Endothelial cell of umbilical vein (primary cell): ENCODE measurements at regions not wholly inside any gene's neighbourhood (a gene's known extent, or its start where the extent isn't known, plus 50 kb on each side); places are given as distances from the start of the nearest gene placed in this dataset.

Experiments
- BruUV-seq: library from RNA; stranded (reverse); fragments of 400-500 nt; replicated peaks from 2 replicates; lab custom pipeline; 2021; lab: Mats Ljungman, UMichigan
- CTCF ChIA-PET: fragments of 300-600, 350-600 bp; sonication (Branson Sonifier 250); formaldehyde crosslinking; loops from one replicate; lab custom pipeline; 2021; ENCODE audit warnings: antibody characterized with exemption, inconsistent platforms; lab: Charles Lee
- POLR2A ChIA-PET: fragments of 300-600, 350-600 bp; sonication (Branson Sonifier 250); formaldehyde crosslinking; loops from one replicate; lab custom pipeline; 2021; ENCODE audit warnings: antibody characterized with exemption, inconsistent platforms; lab: Charles Lee
- DNase-seq: peaks from one replicate; pipeline ENCODE4 v3.0.0-alpha.2; 2011; ENCODE audit warnings: low read depth, low spot score
- FAIRE-seq: peaks from 2 replicates; lab custom pipeline; 2011; peaks lifted over from hg19 to GRCh38; lab: Jason Lieb, UNC
- H2AFZ ChIP-seq: 2 replicates; pipeline ENCODE4 v1.6.0; 2012; ENCODE audit warnings: low read depth, low read length, control low read depth, inconsistent platforms
- H3K27ac ChIP-seq: 2 replicates; pipeline ENCODE4 v1.5.1; 2011; ENCODE audit warnings: low read depth, mild to moderate bottlenecking, control low read depth, low read length, moderate library complexity; ENCODE audit not compliant: insufficient read depth
- H3K27me3 ChIP-seq, 2 experiments: 2 replicates each; pipeline versions ENCODE4 v1.6.0 to v1.6.1; 2011; ENCODE audit warnings: low read length in 2 of 2, mixed read lengths in 1 of 2; ENCODE audit not compliant: control insufficient read depth in 2 of 2, insufficient read depth in 2 of 2
- H3K36me3 ChIP-seq, 2 experiments: 2 replicates in 1 of 2; 3 replicates in 1 of 2; pipeline ENCODE4 v1.5.1; 2011; ENCODE audit warnings: low read length in 2 of 2, mild to moderate bottlenecking in 1 of 2, moderate library complexity in 1 of 2; ENCODE audit not compliant: control insufficient read depth in 2 of 2, insufficient read depth in 2 of 2; ENCODE audit errors: extremely low read depth in 1 of 2
- H3K4me1 ChIP-seq: 3 replicates; pipeline ENCODE4 v1.5.1; 2011; ENCODE audit warnings: mild to moderate bottlenecking, low read length; ENCODE audit not compliant: control insufficient read depth, insufficient read depth; ENCODE audit errors: extremely low read depth
- H3K4me2 ChIP-seq: 2 replicates; pipeline ENCODE4 v1.6.1; 2011; ENCODE audit warnings: low read length, control low read depth, mixed read lengths; ENCODE audit not compliant: insufficient read depth
- H3K4me3 ChIP-seq, 3 experiments: fragments of 200-600 bp in 1 of 3; sonication (generic), shearing (Covaris generic) in 1 of 3; replicated peaks in 1 of 3; 2 replicates each; pipeline ENCODE4 v1.5.1; 2011 to 2016; ENCODE audit warnings: control low read depth in 3 of 3, low read length in 3 of 3, mild to moderate bottlenecking in 2 of 3, inconsistent platforms in 1 of 3, low read depth in 1 of 3, moderate library complexity in 1 of 3; ENCODE audit not compliant: insufficient read depth in 1 of 3
- H3K79me2 ChIP-seq: 2 replicates; pipeline ENCODE4 v1.6.0; 2012; ENCODE audit warnings: low read length, inconsistent platforms; ENCODE audit not compliant: control insufficient read depth, insufficient read depth
- H3K9ac ChIP-seq: replicated peaks from 2 replicates; pipeline ENCODE3; 2011; ENCODE audit warnings: low read length, control low read depth; ENCODE audit not compliant: insufficient read depth; ENCODE audit errors: extremely low read depth
- H3K9me1 ChIP-seq: replicated peaks from 3 replicates; pipeline ENCODE4 v1.6.0; 2011; ENCODE audit warnings: mild to moderate bottlenecking, low read length; ENCODE audit not compliant: control insufficient read depth, insufficient read depth; ENCODE audit errors: extremely low read depth
- H3K9me3 ChIP-seq: replicated peaks from 2 replicates; pipeline ENCODE4 v1.5.1; 2012; ENCODE audit warnings: low read length, inconsistent platforms; ENCODE audit not compliant: control insufficient read depth, insufficient read depth
- H4K20me1 ChIP-seq: replicated peaks from 2 replicates; pipeline ENCODE3; 2011; ENCODE audit warnings: mild to moderate bottlenecking, low read length; ENCODE audit not compliant: control insufficient read depth, insufficient read depth; ENCODE audit errors: extremely low read depth
- EZH2 ChIP-seq: IDR thresholded peaks from 2 replicates; pipeline ENCODE4 v1.6.1; 2012; ENCODE audit warnings: borderline replicate concordance, low read depth, mild to moderate bottlenecking, moderate library complexity, low read length, inconsistent platforms; ENCODE audit not compliant: severe bottlenecking
- FOS ChIP-seq: IDR thresholded peaks from 2 replicates; pipeline ENCODE4 v1.6.1; 2011; ENCODE audit warnings: mild to moderate bottlenecking, low read length, moderate library complexity, borderline replicate concordance; ENCODE audit not compliant: insufficient read depth
- GATA2 ChIP-seq: IDR thresholded peaks from 2 replicates; pipeline ENCODE4 v1.7.0; 2011; ENCODE audit warnings: low read depth, mild to moderate bottlenecking, moderate library complexity, mixed read lengths, low read length; ENCODE audit not compliant: insufficient read length, insufficient read depth
- JUN ChIP-seq: IDR thresholded peaks from 2 replicates; pipeline ENCODE4 v1.6.1; 2011; ENCODE audit warnings: borderline replicate concordance, low read depth; ENCODE audit not compliant: insufficient read length, insufficient read depth
- MYC ChIP-seq: IDR thresholded peaks from one replicate; pipeline ENCODE4 v1.6.1; 2011; ENCODE audit warnings: mild to moderate bottlenecking, low read depth, low read length
- POLR2A ChIP-seq: IDR thresholded peaks from 2 replicates; pipeline ENCODE4 v1.6.1; 2012; ENCODE audit warnings: low read depth, mild to moderate bottlenecking, control low read depth, low read length
- POLR2AphosphoS5 ChIP-seq: IDR thresholded peaks from 2 replicates; pipeline ENCODE4 v1.6.1; 2012; ENCODE audit warnings: low read depth, mild to moderate bottlenecking, control low read depth, low read length, moderate library complexity; ENCODE audit not compliant: insufficient read depth
- dilution Hi-C: fragments of 300-500 bp; cut with MboI; formaldehyde crosslinking; loops from one replicate; pipeline ENCODE4 v1.15.0; 2019; ENCODE audit warnings: low sequenced_read_pairs; ENCODE audit not compliant: extremely low pct_ligation_motif_present
- intact Hi-C: fragments of 100-400 bp; cut with micrococcal nuclease; formaldehyde crosslinking; loops from one replicate; pipeline ENCODE4 v1.10.0; 2022
- TF ChIP-seq, protein P1 (sequence below), 2 donors: IDR thresholded peaks; 1 replicate in 1 of 2; 2 replicates in 1 of 2; pipeline ENCODE4 v1.5.1; 2011; ENCODE audit warnings: low read length in 2 of 2, mild to moderate bottlenecking in 2 of 2, moderate library complexity in 2 of 2, control low read depth in 1 of 2, inconsistent platforms in 1 of 2, low read depth in 1 of 2; ENCODE audit not compliant: insufficient read depth in 1 of 2; ENCODE audit errors: extremely low read depth in 1 of 2
- TF ChIP-seq, protein P2 (sequence below): IDR thresholded peaks from 2 replicates; pipeline ENCODE4 v1.6.1; 2011; ENCODE audit not compliant: insufficient read depth, insufficient read length

DNA sequence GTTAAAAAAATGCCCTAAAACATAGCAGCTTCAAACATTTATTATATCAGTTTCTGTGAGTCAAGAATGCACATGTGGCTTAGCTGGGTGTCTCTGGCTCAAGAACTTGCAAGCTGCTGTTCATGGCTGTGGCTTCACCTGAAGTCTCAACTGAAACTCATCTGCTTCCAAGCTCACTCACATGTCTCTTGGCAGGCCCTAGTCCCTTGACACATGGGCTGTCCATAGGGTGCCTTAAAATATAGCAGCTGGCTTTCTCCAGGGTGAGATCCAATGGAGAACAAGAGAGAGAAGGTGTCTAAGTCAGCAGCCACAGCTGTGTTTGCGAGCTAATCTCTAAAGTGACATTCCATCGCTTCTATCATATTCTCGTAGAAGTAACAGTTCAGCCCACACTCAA, 152.8 kb downstream of the DSEL start:
- H3K4me2 ChIP-seq, result no peak overlapping the region
- no peaks in the 10 kb centered on the region for H3K9me1 ChIP-seq
- peaks cover 16% of the 10 kb centered on the region for H3K4me1 ChIP-seq
- no peak for FAIRE-seq
- ChIA-PET CTCF (no interaction called here), POLR2A (no interaction called here)
- no peaks in the 10 kb centered on the region for H3K36me3 ChIP-seq
- no peak overlapping the region for H3K9ac ChIP-seq
- H3K4me3 ChIP-seq, result no peak overlapping the region
- no peak overlapping the region for H3K27ac ChIP-seq
- no peaks in the 10 kb centered on the region for H4K20me1 ChIP-seq
- intact Hi-C loops, result loop anchor here (5.0 kb wide), 3 partner anchors 51 to 154 kb away; partner anchors contain the start of gene DSEL
- H2AFZ ChIP-seq, result no peak overlapping the region
- H3K9me3 ChIP-seq, result no peaks in the 10 kb centered on the region
- TF ChIP-seq GATA2, result no peak
- no peak for TF ChIP-seq POLR2A
- TF ChIP-seq, protein P1, sequence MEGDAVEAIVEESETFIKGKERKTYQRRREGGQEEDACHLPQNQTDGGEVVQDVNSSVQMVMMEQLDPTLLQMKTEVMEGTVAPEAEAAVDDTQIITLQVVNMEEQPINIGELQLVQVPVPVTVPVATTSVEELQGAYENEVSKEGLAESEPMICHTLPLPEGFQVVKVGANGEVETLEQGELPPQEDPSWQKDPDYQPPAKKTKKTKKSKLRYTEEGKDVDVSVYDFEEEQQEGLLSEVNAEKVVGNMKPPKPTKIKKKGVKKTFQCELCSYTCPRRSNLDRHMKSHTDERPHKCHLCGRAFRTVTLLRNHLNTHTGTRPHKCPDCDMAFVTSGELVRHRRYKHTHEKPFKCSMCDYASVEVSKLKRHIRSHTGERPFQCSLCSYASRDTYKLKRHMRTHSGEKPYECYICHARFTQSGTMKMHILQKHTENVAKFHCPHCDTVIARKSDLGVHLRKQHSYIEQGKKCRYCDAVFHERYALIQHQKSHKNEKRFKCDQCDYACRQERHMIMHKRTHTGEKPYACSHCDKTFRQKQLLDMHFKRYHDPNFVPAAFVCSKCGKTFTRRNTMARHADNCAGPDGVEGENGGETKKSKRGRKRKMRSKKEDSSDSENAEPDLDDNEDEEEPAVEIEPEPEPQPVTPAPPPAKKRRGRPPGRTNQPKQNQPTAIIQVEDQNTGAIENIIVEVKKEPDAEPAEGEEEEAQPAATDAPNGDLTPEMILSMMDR (IDR thresholded peaks at IDR 0.05; ENCODE audit: extremely low read depth in 1 of 2, insufficient read depth in 1 of 2, low read depth in 1 of 2, low read length in 2 of 2), result no peak
- no peak for TF ChIP-seq POLR2AphosphoS5
- no peak for TF ChIP-seq FOS
- no peak for TF ChIP-seq JUN
- TF ChIP-seq EZH2, result no peak
- no peak for TF ChIP-seq MYC
- TF ChIP-seq, protein P2, sequence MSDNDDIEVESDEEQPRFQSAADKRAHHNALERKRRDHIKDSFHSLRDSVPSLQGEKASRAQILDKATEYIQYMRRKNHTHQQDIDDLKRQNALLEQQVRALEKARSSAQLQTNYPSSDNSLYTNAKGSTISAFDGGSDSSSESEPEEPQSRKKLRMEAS, result no peak
- DNase-seq, result no peak
- H3K27me3 ChIP-seq, result no peaks in the 10 kb centered on the region
- no peaks in the 10 kb centered on the region for H3K79me2 ChIP-seq
- dilution Hi-C loops, result no loop called here
- no TSS peak for BruUV-seq
